ENCODE measurements at regions not wholly inside any gene's neighbourhood (a gene's known extent, or its start where the extent isn't known, plus 50 kb on each side); places are given as distances from the start of the nearest gene placed in this dataset.
"Not testable (repeated sequence)": the region's sequence is repeated elsewhere in the genome, so short reads cannot be mapped to it uniquely, and the experiment has no call there.

DNA sequence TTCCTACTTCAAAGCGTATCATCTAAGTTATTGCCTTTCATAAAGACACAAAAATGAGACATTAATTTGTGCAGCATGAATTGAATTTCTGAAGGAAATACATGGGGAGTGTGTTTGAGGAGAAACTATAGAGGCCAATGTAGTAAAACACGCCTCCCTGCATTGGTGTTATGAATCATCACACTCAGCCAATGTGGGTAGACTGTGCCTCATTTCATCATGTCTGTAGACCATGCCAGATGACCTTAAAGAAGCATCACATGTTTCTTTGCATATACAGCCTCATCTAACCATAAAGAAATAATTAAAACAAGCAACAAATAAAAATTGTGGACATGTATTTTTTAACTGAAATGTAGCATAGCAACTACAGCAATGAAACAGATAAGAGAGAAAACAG lies 486.0 kb upstream of the ADAMTS9 start:
- DNase-seq (ENCODE audit: low spot score) = no peak

GRCh38 chr3:65172209-65172608 lies 484.4 kb upstream of the ADAMTS9 start:
- DNase-seq (ENCODE audit: low spot score) = no peak

- DNase-seq (ENCODE audit: low spot score) = peak; percentile 82
These were observed 482.7 kb upstream of the ADAMTS9 start for GRCh38 chr3:65170390-65171042.

GRCh38 chr3:65169961-65170360 lies 482.2 kb upstream of the ADAMTS9 start:
- DNase-seq (ENCODE audit: low spot score) = no peak

- no peak for DNase-seq (ENCODE audit: low spot score)
These were observed 480.7 kb upstream of the ADAMTS9 start for GRCh38 chr3:65168547-65168946.

DNA sequence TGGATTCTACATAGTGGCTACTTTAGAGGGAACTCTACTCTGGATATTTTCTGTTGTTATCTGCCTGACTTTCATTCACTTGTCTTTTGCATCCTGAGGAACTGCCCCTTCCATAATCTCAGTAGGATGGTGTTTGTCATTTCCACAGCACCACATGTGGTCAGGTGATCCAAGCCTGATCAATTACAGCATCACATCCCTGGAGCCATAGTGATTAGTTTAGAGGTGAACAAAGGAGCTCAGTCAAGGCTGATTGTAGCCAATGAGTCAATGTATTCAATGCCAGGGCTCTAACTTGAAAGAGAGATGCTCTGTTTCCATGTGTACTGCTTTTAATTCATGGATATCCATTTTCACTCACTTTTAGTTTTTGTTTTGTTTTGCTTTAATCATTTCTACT lies 478.7 kb upstream of the ADAMTS9 start:
- no peak for DNase-seq (ENCODE audit: low spot score)

DNA sequence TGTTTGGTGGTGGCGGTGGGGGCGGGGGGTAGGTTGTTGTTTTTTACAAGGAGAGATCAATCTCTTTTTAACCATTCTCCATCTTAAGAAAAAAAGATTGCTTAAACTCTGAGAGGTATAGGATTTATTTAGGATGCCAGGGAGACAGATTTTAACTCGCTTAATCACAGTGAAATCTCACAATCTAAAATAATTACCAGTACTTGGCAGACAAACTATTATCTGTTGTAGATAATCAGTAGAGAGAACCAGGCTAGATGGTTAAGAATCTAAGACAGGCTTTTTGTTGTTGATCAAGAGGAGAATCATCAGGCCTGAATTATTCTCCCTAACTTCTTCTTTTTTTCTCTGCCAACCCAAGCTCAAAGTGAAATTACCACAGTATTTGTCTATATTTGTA lies 470.2 kb upstream of the ADAMTS9 start:
- no peak for DNase-seq (ENCODE audit: low spot score)

- no peak for DNase-seq (ENCODE audit: low spot score)
These were observed 466.2 kb upstream of the ADAMTS9 start for GRCh38 chr3:65153850-65154512.

GRCh38 chr3:65151666-65152065 lies 463.9 kb upstream of the ADAMTS9 start:
- DNase-seq (ENCODE audit: low spot score) = no peak

DNA sequence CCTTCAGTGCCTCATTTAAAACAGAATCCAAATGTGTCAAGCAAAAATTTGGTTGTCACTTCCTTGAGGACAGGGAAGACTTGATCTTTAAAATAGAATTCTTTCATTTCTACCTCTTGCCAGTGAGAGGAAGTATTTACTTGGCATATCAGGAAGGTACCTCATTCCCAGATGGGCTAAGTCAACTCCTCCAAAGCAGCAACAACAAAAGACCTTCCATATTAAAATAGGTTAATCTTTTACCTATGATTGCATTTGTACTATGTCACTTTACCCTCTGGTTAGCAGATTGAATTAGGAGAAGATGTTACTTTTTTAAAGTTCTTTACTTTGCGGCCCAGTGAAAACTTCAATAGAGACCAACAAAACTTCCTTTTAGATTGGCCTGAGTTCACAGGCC lies 462.1 kb upstream of the ADAMTS9 start:
- DNase-seq (ENCODE audit: low spot score) = no peak

DNA sequence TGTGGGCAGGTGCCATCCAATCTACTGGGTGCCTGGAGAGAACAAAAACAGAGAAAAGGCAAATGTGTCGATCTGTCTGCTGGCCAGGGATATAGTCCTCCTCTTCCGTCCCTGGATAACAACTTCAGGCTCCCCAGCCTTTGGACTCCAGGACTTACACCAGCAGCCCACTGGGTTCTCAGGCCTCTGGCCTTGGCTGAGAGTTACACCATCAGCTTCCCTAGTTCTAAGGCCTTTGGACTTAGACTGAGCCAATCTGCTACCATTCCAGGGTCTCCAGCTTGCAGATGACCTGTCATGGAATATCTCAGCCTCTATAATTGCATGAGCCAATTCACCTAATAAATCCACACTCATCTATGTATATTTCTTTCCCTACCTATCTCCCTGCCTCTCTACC lies 460.9 kb upstream of the ADAMTS9 start:
- DNase-seq (ENCODE audit: low spot score) = no peak

DNA sequence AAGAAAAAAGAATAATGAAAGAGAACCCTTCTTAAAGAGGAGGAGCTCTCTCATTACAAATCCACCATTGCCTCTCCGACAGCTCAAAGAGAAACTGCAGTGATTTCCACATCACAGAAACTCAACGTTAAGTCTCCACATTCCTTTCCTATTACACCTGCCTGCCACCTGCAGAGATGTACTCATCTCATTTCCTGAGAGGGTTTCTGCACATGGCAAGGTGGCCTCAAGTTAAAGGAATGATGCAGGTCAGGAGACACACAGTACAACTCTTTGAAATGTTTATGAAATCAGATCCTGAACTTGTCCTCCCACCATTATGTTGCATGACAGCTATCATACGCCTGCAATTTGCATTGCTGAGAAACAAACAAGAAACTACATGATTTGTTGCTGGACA lies 458.4 kb upstream of the ADAMTS9 start:
- peak; percentile 16 for DNase-seq (ENCODE audit: low spot score)

- DNase-seq (ENCODE audit: low spot score) = no peak
These were observed 457.9 kb upstream of the ADAMTS9 start for GRCh38 chr3:65145680-65146079.

- DNase-seq (ENCODE audit: low spot score) = no peak
These were observed 457.1 kb upstream of the ADAMTS9 start for GRCh38 chr3:65144791-65145351.

DNA sequence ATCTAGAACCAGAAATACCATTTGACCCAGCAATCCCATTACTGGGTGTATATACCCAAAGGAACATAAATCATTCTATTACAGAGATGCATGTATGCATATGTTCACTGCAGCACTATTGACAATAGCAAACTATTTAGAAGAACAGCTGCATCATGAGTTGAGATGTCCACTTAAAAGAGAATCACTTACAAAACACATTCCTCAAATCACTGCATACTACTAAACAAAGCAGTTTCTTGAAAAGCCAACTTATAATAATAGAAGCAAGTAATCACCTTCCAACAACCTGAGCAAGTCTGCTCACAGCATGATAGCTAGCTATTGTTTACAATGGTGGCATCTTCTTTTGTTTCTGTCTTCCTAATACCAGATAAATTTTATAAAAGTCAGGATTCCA lies 454.7 kb upstream of the ADAMTS9 start:
- no peak for DNase-seq (ENCODE audit: low spot score)

DNA sequence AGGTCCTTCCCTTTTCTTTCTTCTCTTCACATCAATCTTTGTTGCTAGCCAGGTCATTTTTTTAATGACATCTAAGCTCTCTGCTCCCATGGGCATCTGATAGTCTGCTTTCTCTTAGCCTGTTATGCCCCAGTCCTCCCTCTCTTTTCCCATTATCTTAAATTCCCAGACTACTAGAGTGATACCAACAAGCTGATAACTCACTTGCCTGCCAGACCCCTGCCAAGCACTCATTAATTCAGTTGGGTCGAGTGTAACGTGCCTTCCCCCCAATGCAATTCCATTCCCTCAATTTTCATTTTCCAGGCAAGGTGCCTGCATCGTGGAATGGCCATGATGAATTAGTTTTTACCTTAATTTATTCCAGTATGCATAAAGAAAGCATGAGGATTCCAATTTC lies 450.8 kb upstream of the ADAMTS9 start:
- DNase-seq (ENCODE audit: low spot score) = no peak

DNA sequence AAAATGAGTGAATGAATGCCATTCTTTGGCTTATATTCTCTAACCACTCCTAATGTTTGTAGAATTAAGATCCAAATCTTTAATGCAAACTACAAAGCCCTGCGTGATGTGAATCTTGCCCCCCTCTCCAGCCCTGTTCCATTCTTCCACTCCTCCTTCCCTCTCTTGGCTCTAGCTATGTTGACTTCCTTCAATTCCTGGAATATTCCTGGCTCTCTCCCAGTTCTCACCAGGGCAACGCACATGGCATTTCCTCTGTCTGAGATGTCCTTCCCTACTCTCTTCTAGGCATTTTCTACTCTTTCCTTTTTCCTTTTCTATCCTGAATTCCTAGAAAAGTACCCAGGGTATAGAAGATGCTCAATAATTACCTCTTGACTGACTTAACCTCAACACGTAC lies 446.0 kb upstream of the ADAMTS9 start:
- DNase-seq (ENCODE audit: low spot score) = not testable (repeated sequence)

- no peak for DNase-seq (ENCODE audit: low spot score)
These were observed 443.0 kb upstream of the ADAMTS9 start for GRCh38 chr3:65130782-65131181.

GRCh38 chr3:65128346-65128745 lies 440.5 kb upstream of the ADAMTS9 start:
- no peak for DNase-seq (ENCODE audit: low spot score)

- DNase-seq (ENCODE audit: low spot score) = no peak
These were observed 439.0 kb upstream of the ADAMTS9 start for GRCh38 chr3:65126527-65127410.

- not testable (repeated sequence) for DNase-seq (ENCODE audit: low spot score)
These were observed 432.4 kb upstream of the ADAMTS9 start for GRCh38 chr3:65120156-65120555.

DNA sequence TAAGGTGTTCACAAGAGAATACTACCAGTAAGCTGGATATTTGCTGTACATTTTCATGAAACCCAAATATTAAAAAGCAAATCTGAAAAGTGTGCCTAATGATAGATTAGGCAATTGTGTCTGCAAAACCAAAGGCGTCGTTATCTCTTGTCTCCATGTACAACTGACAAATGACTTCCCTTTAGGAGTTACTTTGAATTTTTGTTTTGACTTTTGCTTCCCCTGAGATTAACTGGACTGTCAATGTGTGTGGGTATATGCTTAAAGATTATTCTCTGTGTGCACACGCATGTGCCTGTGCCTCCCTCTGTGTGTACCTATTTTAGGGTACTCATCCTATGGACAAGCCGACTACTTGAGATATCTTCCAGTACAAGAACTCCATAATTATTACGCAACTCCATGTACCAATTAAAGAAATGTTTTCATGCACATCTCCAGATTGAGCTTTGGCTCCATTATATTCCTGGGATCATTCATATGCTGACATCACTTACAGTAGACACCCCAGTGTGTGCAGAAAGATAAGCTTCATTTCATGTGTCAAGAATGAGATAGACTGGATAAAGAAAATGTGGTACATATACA lies 431.2 kb upstream of the ADAMTS9 start:
- DNase-seq (ENCODE audit: low spot score) = no peak

All from mucosa of gallbladder (tissue), 1 donor.